OCI-LY1 (cell line): ENCODE measurements at regions not wholly inside any gene's neighbourhood (a gene's known extent, or its start where the extent isn't known, plus 50 kb on each side); places are given as distances from the start of the nearest gene placed in this dataset.
"Not testable (repeated sequence)": the region's sequence is repeated elsewhere in the genome, so short reads cannot be mapped to it uniquely, and the experiment has no call there.

Source experiments
- H2AFZ ChIP-seq: fragments of 200-600 bp; sonication (generic), shearing (Covaris generic); 2 replicates; pipeline ENCODE4 v1.6.0; 2014; ENCODE audit warnings: antibody characterized with exemption, mild to moderate bottlenecking, low read length
- H3F3A ChIP-seq: fragments of 200-600 bp; sonication (generic), shearing (Covaris generic); 2 replicates; pipeline ENCODE4 v1.6.0; 2014; ENCODE audit warnings: mild to moderate bottlenecking, antibody characterized with exemption, low read length, moderate library complexity; ENCODE audit not compliant: insufficient read depth
- H3K27ac ChIP-seq: fragments of 200-600 bp; sonication (generic); 2 replicates; pipeline ENCODE4 v1.5.1; 2014; ENCODE audit warnings: low read length, mixed run types, mild to moderate bottlenecking, low read depth; ENCODE audit not compliant: poor library complexity, severe bottlenecking
- H3K27me3 ChIP-seq: fragments of 200-600 bp; sonication (generic); 2 replicates; pipeline ENCODE4 v1.6.0; 2014; ENCODE audit warnings: antibody characterized with exemption, mild to moderate bottlenecking, low read length, moderate library complexity; ENCODE audit not compliant: insufficient read depth
- H3K36me3 ChIP-seq: fragments of 200-600 bp; sonication (generic); 2 replicates; pipeline ENCODE4 v1.6.1; 2014; ENCODE audit warnings: mild to moderate bottlenecking, antibody characterized with exemption, low read length, moderate library complexity, mixed read lengths; ENCODE audit not compliant: insufficient read depth
- H3K4me1 ChIP-seq: fragments of 200-600 bp; sonication (generic); 2 replicates; pipeline ENCODE4 v1.5.1; 2014; ENCODE audit warnings: mild to moderate bottlenecking, low read length, moderate library complexity; ENCODE audit not compliant: insufficient read depth, severe bottlenecking
- H3K4me2 ChIP-seq: fragments of 200-600 bp; sonication (generic), shearing (Covaris generic); 2 replicates; pipeline ENCODE4 v1.6.1; 2014; ENCODE audit warnings: low read length
- H3K4me3 ChIP-seq: fragments of 200-600 bp; sonication (generic); 2 replicates; pipeline ENCODE4 v1.5.1; 2014; ENCODE audit warnings: low read length, low read depth, mild to moderate bottlenecking, mixed read lengths; ENCODE audit not compliant: poor library complexity, severe bottlenecking
- H3K79me2 ChIP-seq: fragments of 200-600 bp; shearing (Covaris generic); 2 replicates; pipeline ENCODE4 v1.6.1; 2016; ENCODE audit warnings: mixed run types, low read length, mixed read lengths; ENCODE audit not compliant: insufficient read depth
- H3K9ac ChIP-seq: fragments of 200-600 bp; sonication (generic), shearing (Covaris generic); 2 replicates; pipeline ENCODE4 v1.6.1; 2014; ENCODE audit warnings: mild to moderate bottlenecking, low read length, mixed read lengths
- H3K9me2 ChIP-seq: fragments of 200-600 bp; sonication (generic), shearing (Covaris generic); 2 replicates; pipeline ENCODE4 v1.6.1; 2014; ENCODE audit warnings: low read depth, mild to moderate bottlenecking, low read length, mixed read lengths
- H3K9me3 ChIP-seq: fragments of 200-600 bp; shearing (Covaris generic); 2 replicates; pipeline ENCODE4 v1.6.1; 2014; ENCODE audit warnings: low read length, mixed read lengths
- H4K20me1 ChIP-seq: fragments of 200-600 bp; sonication (generic), shearing (Covaris generic); 2 replicates; pipeline ENCODE4 v1.6.0; 2016; ENCODE audit warnings: mild to moderate bottlenecking, low read length; ENCODE audit not compliant: insufficient read depth
- EZH2 ChIP-seq: fragments of 200-600 bp; sonication (generic), shearing (Covaris generic); IDR thresholded peaks from 2 replicates; pipeline ENCODE4 v1.8.0; 2017; ENCODE audit warnings: borderline replicate concordance, mixed run types, mild to moderate bottlenecking, antibody characterized with exemption, low read length, moderate library complexity, mixed read lengths

DNA sequence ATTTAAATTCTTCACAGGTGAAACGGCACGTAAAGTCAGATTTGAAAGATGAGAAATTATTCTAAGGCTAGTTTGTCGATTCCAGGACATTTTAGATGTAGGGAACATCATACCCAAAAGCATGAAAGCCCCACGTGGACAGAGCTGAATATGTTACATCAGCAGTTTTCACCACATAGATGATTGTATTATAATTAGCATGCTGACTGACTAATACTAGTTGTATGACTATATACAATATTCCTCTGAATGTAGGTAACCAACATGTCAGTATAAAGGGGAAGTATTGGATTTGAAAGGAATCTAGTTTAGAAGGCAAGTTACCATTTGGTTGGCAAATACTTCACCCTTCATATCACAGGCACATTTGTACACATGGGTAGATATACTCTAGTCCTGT, 304.6 kb downstream of the UBE2NL start:
- not testable (repeated sequence) for H3K27ac ChIP-seq, H4K20me1 ChIP-seq, H3K4me3 ChIP-seq, H3F3A ChIP-seq, H3K79me2 ChIP-seq, H3K9me3 ChIP-seq, H3K27me3 ChIP-seq, H3K4me1 ChIP-seq, H3K9ac ChIP-seq, H3K36me3 ChIP-seq, H3K4me2 ChIP-seq, H3K9me2 ChIP-seq, H2AFZ ChIP-seq

- H4K20me1 ChIP-seq, H3F3A ChIP-seq, H3K9me2 ChIP-seq, H2AFZ ChIP-seq, H3K4me3 ChIP-seq, H3K4me1 ChIP-seq, H3K9ac ChIP-seq, H3K27ac ChIP-seq, H3K4me2 ChIP-seq, H3K79me2 ChIP-seq, H3K9me3 ChIP-seq, H3K27me3 ChIP-seq, H3K36me3 ChIP-seq: not testable (repeated sequence)
These were observed 313.2 kb downstream of the UBE2NL start for GRCh38 chrX:144197057-144197456.

GRCh38 chrX:144202726-144203125, 318.9 kb downstream of the UBE2NL start:
- not testable (repeated sequence) for H3K4me2 ChIP-seq, H3K9me3 ChIP-seq, H3K4me1 ChIP-seq, H3K4me3 ChIP-seq, H3K36me3 ChIP-seq, H3K9me2 ChIP-seq, H3K79me2 ChIP-seq, H3F3A ChIP-seq, H4K20me1 ChIP-seq, H3K27ac ChIP-seq, H3K27me3 ChIP-seq, H2AFZ ChIP-seq, H3K9ac ChIP-seq

DNA sequence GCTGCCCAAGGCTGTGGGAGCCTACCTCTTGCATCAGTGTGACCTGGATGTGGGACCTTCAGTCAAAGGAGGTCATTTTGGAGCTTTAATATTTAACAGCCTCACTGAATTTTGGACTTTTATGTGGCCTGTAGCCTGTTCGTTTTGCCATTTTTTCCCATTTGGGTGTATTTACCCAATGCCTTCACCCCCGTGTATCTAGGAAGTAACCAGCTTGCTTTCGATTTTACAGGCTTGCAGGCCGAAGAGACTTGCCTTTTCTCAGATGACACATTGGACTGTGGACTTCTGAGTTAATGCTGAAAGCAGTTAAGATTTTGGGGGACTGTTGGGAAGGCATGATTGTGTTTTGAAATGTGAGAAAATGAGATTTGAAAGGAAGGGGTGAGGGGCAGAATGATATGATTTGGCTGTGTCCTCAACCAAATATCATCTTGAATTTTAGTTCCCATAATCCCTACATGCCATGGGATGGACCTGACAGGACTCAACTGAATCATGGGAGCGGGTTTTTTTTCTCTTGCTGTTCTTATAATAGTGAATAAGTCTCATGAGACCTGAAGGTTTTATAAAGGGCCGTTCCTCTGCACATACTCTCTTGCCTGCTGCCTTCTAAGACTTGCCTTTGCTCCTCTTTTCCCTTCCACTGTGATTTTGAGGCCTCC, 324.6 kb downstream of the UBE2NL start:
- H3K9me2 ChIP-seq, H3K9ac ChIP-seq, H3K27me3 ChIP-seq, H4K20me1 ChIP-seq, H3K4me1 ChIP-seq, H3K27ac ChIP-seq, H3K4me2 ChIP-seq, H3F3A ChIP-seq, H3K9me3 ChIP-seq, H3K36me3 ChIP-seq, H3K79me2 ChIP-seq, H2AFZ ChIP-seq, H3K4me3 ChIP-seq: not testable (repeated sequence)

DNA sequence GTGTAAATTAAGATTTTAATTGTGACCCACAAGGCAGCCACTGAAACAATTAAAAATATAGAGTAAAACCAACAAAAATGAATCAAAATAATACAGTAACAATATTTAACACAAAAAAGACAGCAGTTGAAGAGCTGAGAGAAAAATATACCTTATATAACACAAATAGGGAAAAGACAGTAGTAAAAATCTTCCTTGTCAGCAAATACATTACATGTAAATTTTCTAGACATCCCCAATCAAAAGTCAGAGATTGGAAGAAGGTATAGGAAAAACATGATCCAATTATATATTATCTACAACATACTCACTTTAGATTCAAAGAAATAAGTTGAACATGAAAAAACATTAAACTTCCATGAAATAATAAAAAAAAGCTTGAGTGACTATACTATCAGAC, 330.8 kb downstream of the UBE2NL start:
- no peaks in the 10 kb centered on the region for H3K9me3 ChIP-seq
- no peak overlapping the region for H2AFZ ChIP-seq
- H4K20me1 ChIP-seq, result no peaks in the 10 kb centered on the region
- H3K9ac ChIP-seq, result no peak overlapping the region
- no peak overlapping the region for H3K27ac ChIP-seq
- no peaks in the 10 kb centered on the region for H3K9me2 ChIP-seq
- H3K4me3 ChIP-seq, result no peak overlapping the region
- no peaks in the 10 kb centered on the region for H3K27me3 ChIP-seq
- no peak overlapping the region for H3K4me2 ChIP-seq
- no peaks in the 10 kb centered on the region for H3F3A ChIP-seq
- H3K36me3 ChIP-seq, result no peaks in the 10 kb centered on the region
- TF ChIP-seq EZH2, result no peak
- no peaks in the 10 kb centered on the region for H3K4me1 ChIP-seq
- no peaks in the 10 kb centered on the region for H3K79me2 ChIP-seq
